GM21723 (cell line): ENCODE measurements at regions not wholly inside any gene's neighbourhood (a gene's known extent, or its start where the extent isn't known, plus 50 kb on each side); places are given as distances from the start of the nearest gene placed in this dataset.

Source experiments
- ATAC-seq: cut with Tn5 transposase; IDR thresholded peaks from one replicate; pipeline ENCODE4 v1.9.1; 2021; ENCODE audit warnings: mild to moderate bottlenecking, moderate library complexity; ENCODE audit not compliant: unreplicated experiment

- ATAC-seq: no peak
Observed at GRCh38 chrX:124518885-124519284, 172.5 kb downstream of the SH2D1A start.

DNA sequence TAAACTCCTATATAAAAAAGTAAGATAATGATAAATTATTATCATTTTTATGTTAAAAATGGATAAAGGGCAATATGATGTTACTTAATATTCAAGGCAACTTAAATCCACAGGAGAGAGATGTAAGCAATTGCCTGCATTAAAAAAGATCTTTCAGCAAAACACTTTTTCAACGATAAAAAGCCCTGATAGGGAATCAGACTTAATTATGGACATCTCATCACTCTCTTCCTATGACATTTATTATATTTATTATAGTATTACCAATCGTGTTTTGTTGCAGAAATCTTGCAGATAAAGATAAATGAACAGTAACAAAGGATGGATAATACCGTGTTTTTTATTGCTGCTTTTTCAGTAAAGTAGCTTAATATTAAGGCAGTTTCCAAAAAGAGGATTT lies 178.5 kb downstream of the SH2D1A start:
- no peak for ATAC-seq

GRCh38 chrX:124529786-124530185 lies 183.4 kb downstream of the SH2D1A start:
- ATAC-seq: no peak

DNA sequence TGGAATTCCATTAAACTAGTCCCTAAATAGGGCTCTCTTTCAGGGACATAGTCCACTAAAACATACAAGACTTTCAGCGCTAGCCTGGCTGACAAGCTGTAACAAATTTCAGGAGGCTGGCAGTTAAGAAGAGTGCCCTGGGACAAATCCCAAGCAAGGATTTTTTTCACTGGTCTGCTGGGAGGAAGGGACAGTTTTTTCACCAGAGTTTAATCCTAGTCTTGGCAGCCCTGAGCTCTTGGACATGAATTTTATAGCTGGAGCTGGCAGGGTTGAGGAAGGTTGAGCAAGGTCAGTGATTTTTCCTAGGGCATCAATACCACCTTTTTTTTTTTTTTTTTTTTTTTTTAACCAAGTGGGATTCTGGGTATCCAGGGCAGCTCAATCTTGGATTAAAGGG lies 184.4 kb downstream of the SH2D1A start:
- ATAC-seq: no peak

- no peak for ATAC-seq
Observed at GRCh38 chrX:124534536-124534935, 188.2 kb downstream of the SH2D1A start.

- no peak for ATAC-seq
Observed at GRCh38 chrX:124540474-124540873, 194.1 kb downstream of the SH2D1A start.

DNA sequence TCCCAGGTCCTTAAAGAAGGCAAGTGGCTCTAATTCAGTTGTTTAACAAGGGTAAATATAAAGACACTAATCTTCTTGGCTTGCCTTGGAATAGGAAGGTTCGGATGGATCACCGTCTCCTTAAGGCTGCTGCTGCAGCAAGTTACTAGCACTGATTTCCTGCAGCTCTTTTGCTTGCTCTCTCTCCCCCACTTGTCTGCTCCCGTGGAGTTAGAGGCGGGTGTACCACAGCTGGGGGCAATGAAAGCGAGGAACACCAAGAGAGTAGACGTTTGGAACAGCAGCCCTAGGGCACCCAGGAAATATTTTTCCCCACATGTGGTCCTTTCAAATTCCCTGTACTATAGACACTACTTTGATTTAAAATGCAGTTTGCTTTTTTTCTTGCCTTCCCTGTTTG lies 202.2 kb downstream of the SH2D1A start:
- no peak for ATAC-seq

DNA sequence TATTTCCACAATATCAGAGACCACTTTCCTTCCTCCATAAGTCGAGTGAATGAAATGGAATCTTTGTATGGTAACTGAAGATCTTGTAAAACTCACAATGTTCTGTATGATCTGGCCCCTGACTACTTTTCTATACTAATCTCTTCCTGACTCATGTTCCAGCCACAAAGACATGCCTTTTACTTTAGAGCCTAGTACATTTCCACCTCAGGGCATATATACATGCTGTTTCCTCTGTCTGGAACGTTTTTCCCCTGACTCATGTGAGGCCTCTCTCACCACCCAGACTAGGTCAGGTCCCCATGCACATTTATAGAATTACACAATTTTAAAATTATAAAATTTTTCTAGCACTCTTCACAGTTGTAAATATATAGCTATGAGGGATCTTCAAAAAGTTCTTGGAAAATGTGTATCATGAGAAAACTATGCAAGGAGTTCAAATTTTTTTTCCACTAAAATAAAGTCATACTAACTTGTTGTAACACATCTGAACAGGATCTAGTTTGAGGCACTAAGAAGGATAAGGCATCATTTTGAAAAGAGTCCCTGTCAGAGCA lies 208.8 kb downstream of the SH2D1A start:
- no peak for ATAC-seq

- ATAC-seq: no peak
Observed at GRCh38 chrX:124557976-124558375, 211.6 kb downstream of the SH2D1A start.

GRCh38 chrX:124573468-124573867 lies 227.1 kb downstream of the SH2D1A start:
- no peak for ATAC-seq

DNA sequence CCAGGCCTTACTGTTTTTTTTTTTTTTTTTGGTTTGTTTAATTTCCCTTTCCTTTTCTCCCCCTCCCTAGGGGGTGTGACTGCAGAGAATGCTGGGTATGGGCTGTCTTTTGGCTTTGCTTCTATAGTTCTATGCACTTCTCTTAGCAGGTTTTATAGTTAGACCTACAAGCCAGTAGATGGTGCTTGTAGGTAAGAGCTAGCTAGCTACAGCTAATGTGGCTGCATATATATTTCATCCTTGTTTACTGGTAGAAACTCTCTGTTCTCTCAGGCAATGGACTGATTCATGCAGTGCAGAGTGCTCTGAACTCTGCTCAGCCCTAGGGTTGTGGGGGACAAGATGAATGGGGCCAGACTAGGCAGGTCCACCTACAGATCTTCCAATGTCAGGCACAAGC lies 246.4 kb downstream of the SH2D1A start:
- no peak for ATAC-seq

GRCh38 chrX:124594017-124594651 lies 247.8 kb downstream of the SH2D1A start:
- no peak for ATAC-seq

- ATAC-seq: no peak
Observed at GRCh38 chrX:124605511-124605910, 259.1 kb downstream of the SH2D1A start.

DNA sequence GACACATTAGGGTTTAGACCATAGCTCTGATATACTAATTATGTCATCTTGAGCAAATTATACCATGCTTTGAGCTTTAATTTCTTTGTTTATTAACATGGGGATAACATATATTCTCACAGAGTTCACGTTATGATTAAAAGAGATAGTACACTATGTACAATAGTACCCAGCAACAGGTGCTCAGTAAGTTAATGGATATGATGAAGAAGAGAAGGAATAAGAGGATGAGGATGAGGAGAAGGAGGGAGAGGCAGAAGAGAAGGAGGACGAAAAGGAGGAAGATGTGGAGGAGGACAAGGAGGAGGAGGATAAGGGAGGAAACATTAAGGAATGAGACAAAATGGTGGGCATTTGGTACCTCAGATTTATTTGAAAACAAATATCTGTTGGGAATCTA lies 260.4 kb downstream of the SH2D1A start:
- ATAC-seq: no peak

- no peak for ATAC-seq
Observed at GRCh38 chrX:124619710-124620109, 273.3 kb downstream of the SH2D1A start.

- no peak for ATAC-seq
Observed at GRCh38 chrX:124634363-124634762, 288.0 kb downstream of the SH2D1A start.

- no peak for ATAC-seq
Observed at GRCh38 chrX:124641737-124642491, 295.6 kb downstream of the SH2D1A start.

DNA sequence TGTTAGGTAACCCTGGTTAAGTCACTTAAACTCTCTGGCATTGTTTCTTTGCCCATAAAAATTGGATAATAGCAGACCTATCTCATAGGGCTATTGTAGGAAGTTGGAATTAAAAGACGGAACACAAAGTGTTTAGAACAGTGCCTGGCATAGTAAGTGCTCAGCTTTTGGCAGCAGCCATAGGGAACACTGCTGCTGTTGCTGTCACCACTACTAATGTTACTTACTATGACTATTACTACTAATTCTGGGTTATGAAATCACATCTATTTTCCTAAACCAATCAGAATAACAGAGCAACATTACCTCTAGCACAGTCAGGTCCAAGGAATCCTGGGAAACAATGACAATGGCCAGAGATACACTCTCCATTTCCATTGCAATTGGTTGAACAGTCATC lies 300.0 kb downstream of the SH2D1A start:
- ATAC-seq: no peak

- no peak for ATAC-seq
Observed at GRCh38 chrX:124651031-124651430, 304.7 kb downstream of the SH2D1A start.

GRCh38 chrX:124665621-124666400 lies 319.4 kb downstream of the SH2D1A start:
- no peak for ATAC-seq

DNA sequence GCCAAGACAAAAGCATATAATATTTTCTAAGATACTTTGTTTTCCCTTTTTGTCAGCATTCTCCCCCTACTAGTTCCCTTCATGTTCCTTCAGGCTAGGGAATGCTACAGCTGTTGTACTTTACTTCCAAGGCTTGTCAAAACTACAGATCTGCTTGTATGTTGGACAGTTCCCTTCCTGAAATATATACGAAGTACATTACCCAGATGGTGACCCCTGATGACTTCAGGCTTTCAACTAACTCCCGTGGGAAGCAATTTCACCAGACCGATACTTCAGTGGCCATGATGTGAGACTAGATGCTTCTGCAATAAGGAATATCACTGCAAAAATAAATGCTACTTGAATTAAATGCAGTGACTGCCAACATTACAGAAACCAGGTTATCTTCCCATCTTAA lies 332.8 kb downstream of the SH2D1A start:
- ATAC-seq: no peak

- ATAC-seq: no peak
Observed at GRCh38 chrX:124680287-124680686, 333.9 kb downstream of the SH2D1A start.
